ENCODE measurements at regions not wholly inside any gene's neighbourhood (a gene's known extent, or its start where the extent isn't known, plus 50 kb on each side); places are given as distances from the start of the nearest gene placed in this dataset.

DNA sequence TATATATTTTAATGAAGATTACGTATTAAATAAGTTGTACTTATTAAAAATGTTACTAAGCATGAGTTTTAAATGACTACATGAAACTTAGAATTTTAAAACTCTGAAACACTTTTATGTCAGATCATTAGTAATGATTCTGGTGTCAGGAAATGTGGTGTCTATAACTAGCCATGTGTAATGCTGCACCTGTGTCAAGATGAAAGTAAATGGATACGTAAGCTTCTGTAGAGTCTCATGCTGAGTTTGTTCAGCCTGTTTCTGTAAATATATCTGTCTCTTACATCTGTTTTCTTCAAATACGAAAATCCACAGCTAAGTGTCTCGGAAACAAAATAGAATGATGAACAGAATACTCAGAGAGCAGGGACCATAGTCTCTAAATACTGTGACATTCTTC is 278.0 kb upstream of the SMC2 start:
- TF ChIP-seq, protein P1, sequence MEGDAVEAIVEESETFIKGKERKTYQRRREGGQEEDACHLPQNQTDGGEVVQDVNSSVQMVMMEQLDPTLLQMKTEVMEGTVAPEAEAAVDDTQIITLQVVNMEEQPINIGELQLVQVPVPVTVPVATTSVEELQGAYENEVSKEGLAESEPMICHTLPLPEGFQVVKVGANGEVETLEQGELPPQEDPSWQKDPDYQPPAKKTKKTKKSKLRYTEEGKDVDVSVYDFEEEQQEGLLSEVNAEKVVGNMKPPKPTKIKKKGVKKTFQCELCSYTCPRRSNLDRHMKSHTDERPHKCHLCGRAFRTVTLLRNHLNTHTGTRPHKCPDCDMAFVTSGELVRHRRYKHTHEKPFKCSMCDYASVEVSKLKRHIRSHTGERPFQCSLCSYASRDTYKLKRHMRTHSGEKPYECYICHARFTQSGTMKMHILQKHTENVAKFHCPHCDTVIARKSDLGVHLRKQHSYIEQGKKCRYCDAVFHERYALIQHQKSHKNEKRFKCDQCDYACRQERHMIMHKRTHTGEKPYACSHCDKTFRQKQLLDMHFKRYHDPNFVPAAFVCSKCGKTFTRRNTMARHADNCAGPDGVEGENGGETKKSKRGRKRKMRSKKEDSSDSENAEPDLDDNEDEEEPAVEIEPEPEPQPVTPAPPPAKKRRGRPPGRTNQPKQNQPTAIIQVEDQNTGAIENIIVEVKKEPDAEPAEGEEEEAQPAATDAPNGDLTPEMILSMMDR (IDR thresholded peaks at IDR 0.05 in 4 of 5, conservative IDR thresholded peaks at IDR 0.05 in 1 of 5): no peak
- no peak for TF ChIP-seq POLR2A (IDR thresholded peaks at IDR 0.05)
